ENCODE measurements at regions not wholly inside any gene's neighbourhood (a gene's known extent, or its start where the extent isn't known, plus 50 kb on each side); places are given as distances from the start of the nearest gene placed in this dataset.

DNA sequence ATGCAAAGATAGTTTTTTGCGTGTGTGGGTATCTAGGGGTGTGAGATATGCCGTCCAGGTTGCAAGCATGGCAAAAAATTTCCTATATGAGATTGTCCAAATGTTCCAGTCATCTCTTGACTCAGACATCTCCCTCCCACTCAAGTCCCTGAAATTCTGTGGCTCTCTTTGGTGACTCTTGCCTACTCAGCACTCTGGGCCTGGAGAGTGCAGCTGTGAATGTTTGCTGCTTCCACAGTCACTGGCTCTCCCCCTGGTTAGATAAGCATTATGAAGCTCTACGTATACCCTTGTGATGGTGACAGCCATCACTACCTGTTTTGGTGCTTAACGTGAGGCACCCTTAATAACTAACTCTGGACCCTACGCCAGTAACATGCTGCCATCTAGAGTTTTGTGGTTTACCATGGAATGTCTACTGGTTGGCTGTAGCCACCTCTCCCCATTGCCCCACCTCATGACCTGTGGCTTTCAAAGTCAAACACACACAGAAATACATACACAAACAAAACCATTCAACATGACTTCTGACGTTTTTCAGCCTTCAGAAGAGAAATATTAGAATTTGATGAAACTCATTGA is 621.9 kb upstream of the CITED2 start:
- Histone ChIP-seq H3K27ac (ENCODE audit: low read length) (no peak overlapping the region), H3K9ac (ENCODE audit: low read length) (no peak overlapping the region), H3K36me3 (ENCODE audit: insufficient read depth, low read length) (no peaks in the 10 kb centered on the region), H3K9me3 (ENCODE audit: low read length) (no peaks in the 10 kb centered on the region), H3K9me2 (ENCODE audit: insufficient read depth, low read length) (no peaks in the 10 kb centered on the region), H3K4me3 (ENCODE audit: low read length) (no peak overlapping the region), H4K20me1 (ENCODE audit: insufficient read depth) (no peaks in the 10 kb centered on the region), H3K79me2 (replicated peaks; ENCODE audit: insufficient read depth, low read length) (no peaks in the 10 kb centered on the region), H3K27me3 (ENCODE audit: insufficient read depth, low read depth, low read length) (no peaks in the 10 kb centered on the region), H2AFZ (ENCODE audit: low read depth, low read length) (no peak overlapping the region), H3F3A (ENCODE audit: insufficient read depth, low read length, poor library complexity, severe bottlenecking) (no peaks in the 10 kb centered on the region), H3K4me2 (ENCODE audit: low read length) (no peak overlapping the region)
- TF ChIP-seq RAD21 (conservative IDR thresholded peaks at IDR 0.05) (no peak), SMC3 (conservative IDR thresholded peaks at IDR 0.05; ENCODE audit: poor library complexity) (no peak), MXI1 (conservative IDR thresholded peaks at IDR 0.05; ENCODE audit: poor library complexity, severe bottlenecking) (no peak), EP300 (conservative IDR thresholded peaks at IDR 0.05; ENCODE audit: poor library complexity, severe bottlenecking) (no peak), TAF1 (IDR thresholded peaks at IDR 0.05; ENCODE audit: low read depth) (no peak), EZH2 (IDR thresholded peaks at IDR 0.05; ENCODE audit: borderline replicate concordance, insufficient read depth, low read length, poor library complexity, severe bottlenecking) (no peak), POLR2AphosphoS5 (IDR thresholded peaks at IDR 0.05) (no peak)
- TF ChIP-seq, protein P1, sequence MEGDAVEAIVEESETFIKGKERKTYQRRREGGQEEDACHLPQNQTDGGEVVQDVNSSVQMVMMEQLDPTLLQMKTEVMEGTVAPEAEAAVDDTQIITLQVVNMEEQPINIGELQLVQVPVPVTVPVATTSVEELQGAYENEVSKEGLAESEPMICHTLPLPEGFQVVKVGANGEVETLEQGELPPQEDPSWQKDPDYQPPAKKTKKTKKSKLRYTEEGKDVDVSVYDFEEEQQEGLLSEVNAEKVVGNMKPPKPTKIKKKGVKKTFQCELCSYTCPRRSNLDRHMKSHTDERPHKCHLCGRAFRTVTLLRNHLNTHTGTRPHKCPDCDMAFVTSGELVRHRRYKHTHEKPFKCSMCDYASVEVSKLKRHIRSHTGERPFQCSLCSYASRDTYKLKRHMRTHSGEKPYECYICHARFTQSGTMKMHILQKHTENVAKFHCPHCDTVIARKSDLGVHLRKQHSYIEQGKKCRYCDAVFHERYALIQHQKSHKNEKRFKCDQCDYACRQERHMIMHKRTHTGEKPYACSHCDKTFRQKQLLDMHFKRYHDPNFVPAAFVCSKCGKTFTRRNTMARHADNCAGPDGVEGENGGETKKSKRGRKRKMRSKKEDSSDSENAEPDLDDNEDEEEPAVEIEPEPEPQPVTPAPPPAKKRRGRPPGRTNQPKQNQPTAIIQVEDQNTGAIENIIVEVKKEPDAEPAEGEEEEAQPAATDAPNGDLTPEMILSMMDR (IDR thresholded peaks at IDR 0.05; ENCODE audit: poor library complexity, severe bottlenecking): no peak
- TF ChIP-seq, protein P2, sequence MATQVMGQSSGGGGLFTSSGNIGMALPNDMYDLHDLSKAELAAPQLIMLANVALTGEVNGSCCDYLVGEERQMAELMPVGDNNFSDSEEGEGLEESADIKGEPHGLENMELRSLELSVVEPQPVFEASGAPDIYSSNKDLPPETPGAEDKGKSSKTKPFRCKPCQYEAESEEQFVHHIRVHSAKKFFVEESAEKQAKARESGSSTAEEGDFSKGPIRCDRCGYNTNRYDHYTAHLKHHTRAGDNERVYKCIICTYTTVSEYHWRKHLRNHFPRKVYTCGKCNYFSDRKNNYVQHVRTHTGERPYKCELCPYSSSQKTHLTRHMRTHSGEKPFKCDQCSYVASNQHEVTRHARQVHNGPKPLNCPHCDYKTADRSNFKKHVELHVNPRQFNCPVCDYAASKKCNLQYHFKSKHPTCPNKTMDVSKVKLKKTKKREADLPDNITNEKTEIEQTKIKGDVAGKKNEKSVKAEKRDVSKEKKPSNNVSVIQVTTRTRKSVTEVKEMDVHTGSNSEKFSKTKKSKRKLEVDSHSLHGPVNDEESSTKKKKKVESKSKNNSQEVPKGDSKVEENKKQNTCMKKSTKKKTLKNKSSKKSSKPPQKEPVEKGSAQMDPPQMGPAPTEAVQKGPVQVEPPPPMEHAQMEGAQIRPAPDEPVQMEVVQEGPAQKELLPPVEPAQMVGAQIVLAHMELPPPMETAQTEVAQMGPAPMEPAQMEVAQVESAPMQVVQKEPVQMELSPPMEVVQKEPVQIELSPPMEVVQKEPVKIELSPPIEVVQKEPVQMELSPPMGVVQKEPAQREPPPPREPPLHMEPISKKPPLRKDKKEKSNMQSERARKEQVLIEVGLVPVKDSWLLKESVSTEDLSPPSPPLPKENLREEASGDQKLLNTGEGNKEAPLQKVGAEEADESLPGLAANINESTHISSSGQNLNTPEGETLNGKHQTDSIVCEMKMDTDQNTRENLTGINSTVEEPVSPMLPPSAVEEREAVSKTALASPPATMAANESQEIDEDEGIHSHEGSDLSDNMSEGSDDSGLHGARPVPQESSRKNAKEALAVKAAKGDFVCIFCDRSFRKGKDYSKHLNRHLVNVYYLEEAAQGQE (IDR thresholded peaks at IDR 0.05; ENCODE audit: borderline replicate concordance): no peak

DNA sequence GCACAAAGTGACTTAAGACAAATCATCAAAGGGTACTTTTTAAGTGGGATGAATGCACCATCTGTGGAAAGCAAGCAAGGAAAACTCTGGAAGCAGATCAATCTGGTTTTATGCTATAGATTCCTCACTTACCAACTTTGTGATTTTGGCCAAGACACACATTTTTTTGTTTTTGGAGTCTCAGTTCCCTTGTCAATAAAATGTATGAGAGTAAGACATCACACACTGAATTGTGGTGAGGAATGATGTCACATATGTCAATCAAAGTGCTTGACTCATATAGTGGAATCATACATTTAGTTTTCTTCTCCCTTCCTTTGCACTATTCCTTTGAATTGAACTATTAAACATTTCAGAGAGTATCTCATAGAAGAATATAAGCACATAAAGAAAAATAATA is 620.5 kb upstream of the CITED2 start:
- Histone ChIP-seq H4K20me1 (ENCODE audit: insufficient read depth) (no peaks in the 10 kb centered on the region), H3K79me2 (replicated peaks; ENCODE audit: insufficient read depth, low read length) (no peaks in the 10 kb centered on the region), H3K36me3 (ENCODE audit: insufficient read depth, low read length) (no peaks in the 10 kb centered on the region), H3F3A (ENCODE audit: insufficient read depth, low read length, poor library complexity, severe bottlenecking) (no peaks in the 10 kb centered on the region), H3K9ac (ENCODE audit: low read length) (no peak overlapping the region), H3K4me2 (ENCODE audit: low read length) (no peak overlapping the region), H3K27ac (ENCODE audit: low read length) (no peak overlapping the region), H3K9me2 (ENCODE audit: insufficient read depth, low read length) (no peaks in the 10 kb centered on the region), H3K27me3 (ENCODE audit: insufficient read depth, low read depth, low read length) (no peaks in the 10 kb centered on the region), H3K9me3 (ENCODE audit: low read length) (no peaks in the 10 kb centered on the region), H3K4me3 (ENCODE audit: low read length) (no peak overlapping the region), H2AFZ (ENCODE audit: low read depth, low read length) (no peak overlapping the region)
- TF ChIP-seq SMC3 (conservative IDR thresholded peaks at IDR 0.05; ENCODE audit: poor library complexity): no peak
- TF ChIP-seq, protein P1 (IDR thresholded peaks at IDR 0.05; ENCODE audit: poor library complexity, severe bottlenecking): no peak
- no peak for TF ChIP-seq EP300 (conservative IDR thresholded peaks at IDR 0.05; ENCODE audit: poor library complexity, severe bottlenecking)
- TF ChIP-seq TAF1 (IDR thresholded peaks at IDR 0.05; ENCODE audit: low read depth): no peak
- no peak for TF ChIP-seq MXI1 (conservative IDR thresholded peaks at IDR 0.05; ENCODE audit: poor library complexity, severe bottlenecking)
- no peak for TF ChIP-seq POLR2AphosphoS5 (IDR thresholded peaks at IDR 0.05)
- no peak for TF ChIP-seq RAD21 (conservative IDR thresholded peaks at IDR 0.05)
- no peak for TF ChIP-seq EZH2 (IDR thresholded peaks at IDR 0.05; ENCODE audit: borderline replicate concordance, insufficient read depth, low read length, poor library complexity, severe bottlenecking)
- TF ChIP-seq, protein P2 (IDR thresholded peaks at IDR 0.05; ENCODE audit: borderline replicate concordance): no peak

Measured in neural cell (in vitro differentiated cells).